Endodermal cell (in vitro differentiated cells): ENCODE measurements at regions not wholly inside any gene's neighbourhood (a gene's known extent, or its start where the extent isn't known, plus 50 kb on each side); places are given as distances from the start of the nearest gene placed in this dataset.
A peak's percentile ranks its signal among the peaks of the same experiment; 100 is the strongest.

Experiments used
- DNase-seq: peaks from one replicate; pipeline ENCODE4 v3.0.0-alpha.2; 2017
- H3K27ac ChIP-seq: 2 replicates; pipeline ENCODE4 v1.5.1; 2013; ENCODE audit warnings: mild to moderate bottlenecking, low read depth, low read length, moderate library complexity
- H3K27me3 ChIP-seq: 2 replicates; pipeline ENCODE4 v1.6.1; 2013; ENCODE audit warnings: mild to moderate bottlenecking, low read length, moderate library complexity; ENCODE audit not compliant: insufficient read depth, control insufficient read depth, poor library complexity, severe bottlenecking
- H3K36me3 ChIP-seq: 2 replicates; pipeline ENCODE4 v1.7.0; 2013; ENCODE audit warnings: mild to moderate bottlenecking, low read length, moderate library complexity; ENCODE audit not compliant: control insufficient read depth, insufficient read depth
- H3K4me1 ChIP-seq: one replicate; pipeline ENCODE4 v1.7.0; 2013; ENCODE audit warnings: low read length; ENCODE audit not compliant: control insufficient read depth, insufficient read depth
- H3K4me3 ChIP-seq: 2 replicates; pipeline ENCODE4 v1.5.1; 2013; ENCODE audit warnings: mild to moderate bottlenecking, low read length, moderate library complexity
- H3K9ac ChIP-seq: 2 replicates; pipeline ENCODE4 v1.6.1; 2013; ENCODE audit warnings: mild to moderate bottlenecking, low read length, moderate library complexity; ENCODE audit not compliant: poor library complexity, severe bottlenecking; ENCODE audit errors: extremely low read depth
- H3K9me3 ChIP-seq: 2 replicates; pipeline ENCODE4 v1.6.1; 2013; ENCODE audit warnings: mild to moderate bottlenecking, low read length, moderate library complexity; ENCODE audit not compliant: control insufficient read depth
- H3K27ac Mint-ChIP-seq: 2 replicates; pipeline ENCODE4 v1.8.0; 2020; ENCODE audit warnings: mixed read lengths
- H3K27me3 Mint-ChIP-seq: 2 replicates; pipeline ENCODE4 v1.8.0; 2021; ENCODE audit warnings: mild to moderate bottlenecking, mixed read lengths; ENCODE audit not compliant: insufficient read depth
- H3K36me3 Mint-ChIP-seq: 2 replicates; pipeline ENCODE4 v1.8.0; 2020; ENCODE audit warnings: low read depth, mixed read lengths
- H3K4me1 Mint-ChIP-seq: 2 replicates; pipeline ENCODE4 v1.8.0; 2020; ENCODE audit warnings: mixed read lengths
- H3K4me3 Mint-ChIP-seq: 2 replicates; pipeline ENCODE4 v1.8.0; 2020; ENCODE audit warnings: mild to moderate bottlenecking, moderate library complexity, mixed read lengths
- H3K9me3 Mint-ChIP-seq: 2 replicates; pipeline ENCODE4 v1.8.0; 2020; ENCODE audit warnings: mild to moderate bottlenecking, mixed read lengths
- WGBS, 2 experiments: methylation state at CpG; one replicate each; pipeline versions ENCODE4 v1.1.5 to v1.1.7; 2013; ENCODE audit warnings: missing lambda C conversion rate in 2 of 2, mixed read lengths in 1 of 2; ENCODE audit not compliant: insufficient coverage in 1 of 2, insufficient read length in 1 of 2; 5-methylcytosine and 5-hydroxymethylcytosine counted together
- TF ChIP-seq, protein P1 (sequence below): fragments of 200-600 bp; sonication (generic); conservative IDR thresholded peaks from 2 replicates; pipeline ENCODE4 v1.5.0; 2021; ENCODE audit warnings: antibody characterized with exemption, mild to moderate bottlenecking

DNA sequence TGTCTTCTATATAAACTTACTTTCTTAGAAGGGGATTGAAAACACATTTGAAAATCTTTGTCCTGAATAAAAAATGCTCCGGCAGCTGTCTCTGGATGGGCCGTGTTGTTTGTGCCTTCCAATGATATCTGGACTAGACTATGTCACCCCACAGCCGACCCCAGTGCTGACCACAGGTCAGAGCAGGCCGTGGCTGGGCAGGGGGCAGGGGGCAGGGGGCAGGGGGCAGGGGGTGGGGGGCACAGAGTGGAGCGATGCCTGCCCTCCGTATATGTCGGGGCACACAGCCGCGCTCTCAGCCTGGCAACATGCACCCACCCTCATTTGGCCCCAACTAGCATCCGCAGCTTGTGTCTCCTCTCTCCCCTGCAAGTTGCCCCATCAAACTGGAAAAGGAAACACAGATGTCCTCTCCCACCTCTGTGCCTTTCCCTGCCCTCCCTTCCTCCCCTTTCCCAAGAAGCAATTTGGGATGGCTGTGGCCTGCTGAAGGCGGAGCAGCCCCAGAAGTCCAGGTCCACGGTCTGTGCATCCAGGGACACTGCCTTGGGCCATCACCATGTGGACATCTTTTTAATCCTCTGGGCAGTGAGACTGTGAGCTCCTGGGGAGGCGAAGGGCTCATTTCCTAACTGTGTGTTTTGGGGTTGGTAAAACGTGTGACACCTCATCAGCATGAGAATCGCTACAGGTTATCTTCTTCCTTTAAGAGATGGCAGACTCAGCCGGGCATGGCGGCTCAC is 295.7 kb upstream of the RTL1 start:
- no peaks in the 10 kb centered on the region for H3K4me1 ChIP-seq
- Mint-ChIP-seq H3K9me3 (peaks cover 16% of the 10 kb centered on the region), H3K36me3 (no peaks in the 10 kb centered on the region), H3K4me1 (peaks cover 8% of the 10 kb centered on the region), H3K4me3 (no peak overlapping the region), H3K27me3 (no peaks in the 10 kb centered on the region), H3K27ac (no peak overlapping the region)
- no peak overlapping the region for H3K9ac ChIP-seq
- H3K27me3 ChIP-seq: no peaks in the 10 kb centered on the region
- peaks cover 7% of the 10 kb centered on the region for H3K9me3 ChIP-seq
- no peak overlapping the region for H3K27ac ChIP-seq
- TF ChIP-seq, protein P1, sequence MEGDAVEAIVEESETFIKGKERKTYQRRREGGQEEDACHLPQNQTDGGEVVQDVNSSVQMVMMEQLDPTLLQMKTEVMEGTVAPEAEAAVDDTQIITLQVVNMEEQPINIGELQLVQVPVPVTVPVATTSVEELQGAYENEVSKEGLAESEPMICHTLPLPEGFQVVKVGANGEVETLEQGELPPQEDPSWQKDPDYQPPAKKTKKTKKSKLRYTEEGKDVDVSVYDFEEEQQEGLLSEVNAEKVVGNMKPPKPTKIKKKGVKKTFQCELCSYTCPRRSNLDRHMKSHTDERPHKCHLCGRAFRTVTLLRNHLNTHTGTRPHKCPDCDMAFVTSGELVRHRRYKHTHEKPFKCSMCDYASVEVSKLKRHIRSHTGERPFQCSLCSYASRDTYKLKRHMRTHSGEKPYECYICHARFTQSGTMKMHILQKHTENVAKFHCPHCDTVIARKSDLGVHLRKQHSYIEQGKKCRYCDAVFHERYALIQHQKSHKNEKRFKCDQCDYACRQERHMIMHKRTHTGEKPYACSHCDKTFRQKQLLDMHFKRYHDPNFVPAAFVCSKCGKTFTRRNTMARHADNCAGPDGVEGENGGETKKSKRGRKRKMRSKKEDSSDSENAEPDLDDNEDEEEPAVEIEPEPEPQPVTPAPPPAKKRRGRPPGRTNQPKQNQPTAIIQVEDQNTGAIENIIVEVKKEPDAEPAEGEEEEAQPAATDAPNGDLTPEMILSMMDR: no peak
- no peaks in the 10 kb centered on the region for H3K36me3 ChIP-seq
- WGBS, 2 experiments: 85 to 88% methylated on average over 8 to 16 of the region's 17 CpGs
- no peak overlapping the region for H3K4me3 ChIP-seq
- peak; percentile 15 for DNase-seq

DNA sequence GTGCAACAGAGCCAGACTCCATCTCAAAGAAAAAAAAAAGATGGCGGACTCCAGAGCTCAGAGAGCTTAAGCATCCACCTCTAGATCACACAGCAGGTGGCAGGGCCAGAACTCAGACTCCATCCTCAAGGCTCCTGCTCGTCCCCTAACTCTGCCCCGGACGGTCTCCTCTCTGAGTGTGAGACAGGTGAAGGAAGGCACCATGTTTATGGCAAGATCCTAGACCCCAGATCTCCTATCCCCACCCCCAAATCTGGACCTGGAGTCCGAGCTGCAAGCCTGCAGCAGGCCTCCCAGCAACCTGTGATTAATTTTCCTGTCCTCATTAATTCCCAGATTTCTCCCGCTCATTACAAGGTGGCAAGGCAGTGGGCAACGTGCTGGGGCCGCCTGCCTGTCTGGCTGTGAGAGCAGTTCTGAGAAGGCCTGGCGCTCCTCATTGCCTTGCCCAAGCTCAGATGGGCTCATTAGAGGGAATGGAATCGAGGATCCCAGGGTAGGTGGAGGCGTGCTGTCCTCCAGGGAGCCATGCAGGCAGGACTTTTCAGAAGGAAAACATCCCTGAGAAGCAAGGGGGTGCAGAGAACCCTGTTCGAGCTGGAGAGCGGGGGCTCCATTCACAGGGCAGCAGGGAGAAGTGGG is 296.6 kb upstream of the RTL1 start:
- peaks cover 7% of the 10 kb centered on the region for H3K9me3 ChIP-seq
- WGBS, 2 experiments: 91 to 97% methylated on average over 6 to 13 of the region's 13 CpGs
- H3K27ac ChIP-seq: no peak overlapping the region
- peak; percentile 17 for DNase-seq
- H3K36me3 ChIP-seq: no peaks in the 10 kb centered on the region
- H3K4me3 ChIP-seq: no peak overlapping the region
- H3K4me1 ChIP-seq: no peaks in the 10 kb centered on the region
- no peak overlapping the region for H3K9ac ChIP-seq
- H3K9me3 Mint-ChIP-seq: peaks cover 25% of the 10 kb centered on the region
- H3K4me3 Mint-ChIP-seq: no peak overlapping the region
- H3K27ac Mint-ChIP-seq: no peak overlapping the region
- TF ChIP-seq, protein P1: no peak
- H3K4me1 Mint-ChIP-seq: peaks cover 2% of the 10 kb centered on the region
- no peaks in the 10 kb centered on the region for H3K27me3 Mint-ChIP-seq
- H3K36me3 Mint-ChIP-seq: no peaks in the 10 kb centered on the region
- no peaks in the 10 kb centered on the region for H3K27me3 ChIP-seq

DNA sequence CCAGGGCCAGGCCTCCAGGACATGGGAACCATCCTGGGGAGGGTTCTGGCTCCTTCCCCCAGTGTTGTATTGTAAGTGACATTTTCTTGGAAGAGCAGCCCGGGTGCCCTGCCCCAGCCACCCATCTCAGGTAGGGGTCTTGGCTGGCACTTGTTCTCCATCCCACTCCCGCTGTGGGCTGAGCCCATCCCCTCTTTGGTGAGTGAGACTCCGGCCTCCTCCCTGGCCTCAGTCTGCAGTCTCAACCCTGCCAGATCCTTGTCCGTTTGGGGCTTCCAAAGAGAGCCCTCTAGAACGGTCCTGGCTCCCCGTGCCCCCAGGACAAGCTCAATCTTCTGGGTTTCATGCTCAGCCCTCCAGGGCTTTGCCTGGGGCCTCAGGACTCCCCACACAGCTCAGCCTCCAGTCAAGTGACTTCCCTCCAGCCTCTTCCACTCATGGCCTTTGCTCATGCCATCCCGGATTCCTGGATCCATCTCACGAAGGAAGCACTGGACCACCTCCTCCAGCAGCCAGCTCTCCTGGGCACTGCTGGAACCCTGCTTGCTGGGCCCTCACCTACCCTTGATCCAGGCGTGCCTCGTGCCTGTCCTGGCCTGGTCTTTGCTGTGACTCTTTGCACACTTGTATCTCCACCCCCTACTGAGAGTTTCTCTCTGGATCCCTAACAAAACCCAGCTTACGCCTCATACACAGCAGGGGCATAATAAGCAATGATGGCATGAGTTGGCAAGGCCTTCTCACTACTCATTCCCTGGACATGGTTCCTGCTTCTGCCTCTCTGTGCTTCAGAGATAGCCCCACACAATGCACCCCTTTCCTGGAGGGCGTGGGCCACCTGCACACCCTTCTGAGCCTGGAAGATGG is 297.4 kb upstream of the RTL1 start:
- no peak overlapping the region for H3K27ac Mint-ChIP-seq
- Histone ChIP-seq H3K27me3 (no peaks in the 10 kb centered on the region), H3K4me3 (no peak overlapping the region), H3K9me3 (peaks cover 7% of the 10 kb centered on the region), H3K27ac (no peak overlapping the region), H3K36me3 (no peaks in the 10 kb centered on the region), H3K4me1 (no peaks in the 10 kb centered on the region), H3K9ac (no peak overlapping the region)
- no peaks in the 10 kb centered on the region for H3K36me3 Mint-ChIP-seq
- H3K4me3 Mint-ChIP-seq: no peak overlapping the region
- TF ChIP-seq, protein P1: no peak
- 92 to 96% methylated on average over 7 to 12 of the region's 12 CpGs for WGBS, 2 experiments
- peaks cover 32% of the 10 kb centered on the region for H3K9me3 Mint-ChIP-seq
- peak; percentile 14 for DNase-seq
- H3K27me3 Mint-ChIP-seq: no peaks in the 10 kb centered on the region
- H3K4me1 Mint-ChIP-seq: no peaks in the 10 kb centered on the region
